Tibial nerve (tissue), 4 donors: ENCODE measurements at regions not wholly inside any gene's neighbourhood (a gene's known extent, or its start where the extent isn't known, plus 50 kb on each side); places are given as distances from the start of the nearest gene placed in this dataset.

Experiments used
- EP300 ChIP-seq, 2 donors: sonication (generic); formaldehyde crosslinking; IDR thresholded peaks; one replicate each; pipeline ENCODE4 v1.6.1; 2017; ENCODE audit warnings: antibody characterized with exemption in 2 of 2, mild to moderate bottlenecking in 1 of 2
- TF ChIP-seq, protein P1 (sequence below), 5 experiments: fragments of 200-600 bp in 3 of 5; fragments of 450-650 bp in 2 of 5; sonication (generic) in 3 of 5; IDR thresholded peaks; one replicate each; pipeline ENCODE4 v1.5.1; 2016 to 2019; ENCODE audit warnings: antibody characterized with exemption in 5 of 5, mild to moderate bottlenecking in 3 of 5, moderate library complexity in 2 of 5

DNA sequence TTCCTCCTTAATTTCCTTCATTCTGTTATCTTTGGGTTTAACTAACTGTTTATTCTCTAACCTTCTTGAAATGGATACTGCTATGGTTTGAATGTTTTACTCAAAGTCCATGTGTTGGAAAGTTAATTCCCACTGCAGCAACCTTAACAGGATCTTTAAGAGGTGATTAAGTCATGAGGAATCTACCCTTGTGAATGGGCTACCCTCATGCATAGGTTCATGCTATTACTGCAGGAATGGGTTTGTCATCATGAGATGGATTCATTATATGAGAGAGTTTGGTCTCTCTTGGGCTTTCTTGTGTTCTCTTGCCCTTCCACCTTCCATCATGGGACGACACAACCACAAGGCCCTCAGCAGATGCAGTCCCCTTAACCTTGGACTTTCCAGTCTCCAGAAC is 516.9 kb downstream of the ADGRL2 start:
- TF ChIP-seq, protein P1, sequence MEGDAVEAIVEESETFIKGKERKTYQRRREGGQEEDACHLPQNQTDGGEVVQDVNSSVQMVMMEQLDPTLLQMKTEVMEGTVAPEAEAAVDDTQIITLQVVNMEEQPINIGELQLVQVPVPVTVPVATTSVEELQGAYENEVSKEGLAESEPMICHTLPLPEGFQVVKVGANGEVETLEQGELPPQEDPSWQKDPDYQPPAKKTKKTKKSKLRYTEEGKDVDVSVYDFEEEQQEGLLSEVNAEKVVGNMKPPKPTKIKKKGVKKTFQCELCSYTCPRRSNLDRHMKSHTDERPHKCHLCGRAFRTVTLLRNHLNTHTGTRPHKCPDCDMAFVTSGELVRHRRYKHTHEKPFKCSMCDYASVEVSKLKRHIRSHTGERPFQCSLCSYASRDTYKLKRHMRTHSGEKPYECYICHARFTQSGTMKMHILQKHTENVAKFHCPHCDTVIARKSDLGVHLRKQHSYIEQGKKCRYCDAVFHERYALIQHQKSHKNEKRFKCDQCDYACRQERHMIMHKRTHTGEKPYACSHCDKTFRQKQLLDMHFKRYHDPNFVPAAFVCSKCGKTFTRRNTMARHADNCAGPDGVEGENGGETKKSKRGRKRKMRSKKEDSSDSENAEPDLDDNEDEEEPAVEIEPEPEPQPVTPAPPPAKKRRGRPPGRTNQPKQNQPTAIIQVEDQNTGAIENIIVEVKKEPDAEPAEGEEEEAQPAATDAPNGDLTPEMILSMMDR (IDR thresholded peaks at IDR 0.05): no peak
- no peak for TF ChIP-seq EP300 (IDR thresholded peaks at IDR 0.05)
